RWPE1 (cell line): ENCODE measurements at regions not wholly inside any gene's neighbourhood (a gene's known extent, or its start where the extent isn't known, plus 50 kb on each side); places are given as distances from the start of the nearest gene placed in this dataset.

Source experiments
- CTCF ChIA-PET: fragments of 350-600 bp; sonication (Branson Sonifier 250); formaldehyde crosslinking; extraction: SDS; loops from one replicate; lab custom pipeline; 2021; lab: Yijun Ruan, JAX
- POLR2A ChIA-PET: fragments of 400-600 bp; formaldehyde crosslinking; extraction: SDS; loops from one replicate; lab custom pipeline; 2020; ENCODE audit warnings: antibody characterized with exemption; ENCODE audit not compliant: low non-redundant PET; lab: Yijun Ruan, JAX
- DNase-seq: peaks from one replicate; pipeline ENCODE4 v3.0.0; 2012; ENCODE audit warnings: low spot score
- H3K27ac ChIP-seq: fragments of 450-650 bp; 2 replicates; pipeline ENCODE4 v1.5.1; 2017
- CTCF ChIP-seq: fragments of 450-650 bp; conservative IDR thresholded peaks from 2 replicates; pipeline ENCODE4 v1.5.1; 2017; ENCODE audit warnings: low read depth, mild to moderate bottlenecking

GRCh38 chr15:66922608-66923007 lies 142.8 kb upstream of the SMAD3 start:
- DNase-seq, result no peak
- no peak for TF ChIP-seq CTCF
- CTCF ChIA-PET, result interaction anchor here (0.6 kb wide), 1 partner anchor 227 kb away, joined by 4 read pairs; no protein-coding TSS in a partner anchor
- no peak overlapping the region for H3K27ac ChIP-seq
- POLR2A ChIA-PET, result no interaction called here

GRCh38 chr15:66923438-66923881 lies 141.9 kb upstream of the SMAD3 start:
- CTCF ChIA-PET, result interaction anchor here (0.6 kb wide), 1 partner anchor 228 kb away, joined by 4 read pairs; no protein-coding TSS in a partner anchor
- DNase-seq, result no peak

GRCh38 chr15:66924889-66925288 lies 140.5 kb upstream of the SMAD3 start:
- ChIA-PET POLR2A (no interaction called here), CTCF (no interaction called here)
- no peak for TF ChIP-seq CTCF
- DNase-seq, result no peak
- H3K27ac ChIP-seq, result no peak overlapping the region

More at GRCh38 chr15:66923438-66923881, 141.9 kb upstream of the SMAD3 start:
- H3K27ac ChIP-seq, result no peak overlapping the region
- no peak; the same call in 1 of the 2 replicates for TF ChIP-seq CTCF
- POLR2A ChIA-PET, result no interaction called here

- no peak for TF ChIP-seq CTCF
- H3K27ac ChIP-seq, result no peak overlapping the region
- CTCF ChIA-PET, result no interaction called here
- no peak for DNase-seq
- POLR2A ChIA-PET, result no interaction called here
These were observed 139.7 kb upstream of the SMAD3 start for GRCh38 chr15:66925721-66926120.

- no peak overlapping the region for H3K27ac ChIP-seq
- no peak for DNase-seq
- ChIA-PET POLR2A (no interaction called here), CTCF (no interaction called here)
- no peak for TF ChIP-seq CTCF
These were observed 138.0 kb upstream of the SMAD3 start for GRCh38 chr15:66927201-66928077.

- TF ChIP-seq CTCF, result no peak
- ChIA-PET POLR2A (no interaction called here), CTCF (no interaction called here)
- DNase-seq, result no peak
- H3K27ac ChIP-seq, result no peak overlapping the region
These were observed 137.3 kb upstream of the SMAD3 start for GRCh38 chr15:66928101-66928500.
